ENCODE measurements at regions not wholly inside any gene's neighbourhood (a gene's known extent, or its start where the extent isn't known, plus 50 kb on each side); places are given as distances from the start of the nearest gene placed in this dataset.

- no peak overlapping the region for H3K27ac ChIP-seq (ENCODE audit: low read depth, low read length)
These were observed 140.3 kb upstream of the KLF14 start for GRCh38 chr7:130874071-130874915.

GRCh38 chr7:130875265-130875741, 141.3 kb upstream of the KLF14 start:
- WGBS, 3 donors, result 19 to 54% (median 54%) methylated on average over 6 of the region's 6 CpGs
- no peak overlapping the region for H3K27ac ChIP-seq (ENCODE audit: low read depth, low read length)

More at GRCh38 chr7:130874071-130874915, 140.3 kb upstream of the KLF14 start:
- WGBS, 3 donors, result 81 to 87% (median 85%) methylated on average over 6 of the region's 6 CpGs

GRCh38 chr7:130875901-130876300, 141.9 kb upstream of the KLF14 start:
- 70 to 87% (median 80%) methylated on average over 5 of the region's 5 CpGs for WGBS, 3 donors
- no peak overlapping the region for H3K27ac ChIP-seq (ENCODE audit: low read depth, low read length)

GRCh38 chr7:130877236-130877990, 143.4 kb upstream of the KLF14 start:
- WGBS, 3 donors, result 94 to 96% (median 95%) methylated on average over 10 of the region's 10 CpGs
- H3K27ac ChIP-seq (ENCODE audit: low read depth, low read length), result no peak overlapping the region

GRCh38 chr7:130877991-130878305, 143.9 kb upstream of the KLF14 start:
- WGBS, 3 donors, result 95 to 96% (median 96%) methylated on average over 4 of the region's 4 CpGs
- H3K27ac ChIP-seq (ENCODE audit: low read depth, low read length), result no peak overlapping the region

GRCh38 chr7:130878785-130879184, 144.8 kb upstream of the KLF14 start:
- 67 to 79% (median 75%) methylated on average over 2 of the region's 2 CpGs for WGBS, 3 donors
- H3K27ac ChIP-seq (ENCODE audit: low read depth, low read length), result no peak overlapping the region

- no peak overlapping the region for H3K27ac ChIP-seq (ENCODE audit: low read depth, low read length)
- WGBS, 3 donors, result 82 to 96% (median 96%) methylated on average over 2 of the region's 2 CpGs
These were observed 145.2 kb upstream of the KLF14 start for GRCh38 chr7:130879191-130879590.

- H3K27ac ChIP-seq (ENCODE audit: low read depth, low read length), result no peak overlapping the region
- WGBS, 3 donors, result 70 to 90% (median 76%) methylated on average over 5 of the region's 5 CpGs
These were observed 146.7 kb upstream of the KLF14 start for GRCh38 chr7:130880668-130881067.

GRCh38 chr7:130881091-130881798, 147.2 kb upstream of the KLF14 start:
- no peak overlapping the region for H3K27ac ChIP-seq (ENCODE audit: low read depth, low read length)
- WGBS, 3 donors, result 70 to 81% (median 74%) methylated on average over 3 of the region's 3 CpGs

- H3K27ac ChIP-seq (ENCODE audit: low read depth, low read length), result no peak overlapping the region
- WGBS, 3 donors, result 92 to 96% (median 94%) methylated on average over 5 of the region's 5 CpGs
These were observed 147.8 kb upstream of the KLF14 start for GRCh38 chr7:130881799-130882141.

- no peak overlapping the region for H3K27ac ChIP-seq (ENCODE audit: low read depth, low read length)
- WGBS, 3 donors, result 93 to 96% (median 93%) methylated on average over 2 of the region's 2 CpGs
These were observed 148.4 kb upstream of the KLF14 start for GRCh38 chr7:130882396-130882795.

GRCh38 chr7:130883928-130884327, 149.9 kb upstream of the KLF14 start:
- no peak overlapping the region for H3K27ac ChIP-seq (ENCODE audit: low read depth, low read length)
- whole genome bisulfite sequencing, 3 donors, result 93 to 95% (median 95%) methylated on average over 6 of the region's 6 CpGs

- WGBS, 3 donors, result 61 to 71% (median 70%) methylated on average over 21 of the region's 21 CpGs
- no peak overlapping the region for H3K27ac ChIP-seq (ENCODE audit: low read depth, low read length)
These were observed 150.7 kb upstream of the KLF14 start for GRCh38 chr7:130884437-130885417.

- WGBS, 3 donors, result 71 to 88% (median 84%) methylated on average over 10 of the region's 10 CpGs
- no peak overlapping the region for H3K27ac ChIP-seq (ENCODE audit: low read depth, low read length)
These were observed 152.6 kb upstream of the KLF14 start for GRCh38 chr7:130886438-130887135.

- 71 to 82% (median 76%) methylated on average over 12 of the region's 12 CpGs for WGBS, 3 donors
- H3K27ac ChIP-seq (ENCODE audit: low read depth, low read length), result no peak overlapping the region
These were observed 153.4 kb upstream of the KLF14 start for GRCh38 chr7:130887182-130887956.

- WGBS, 3 donors, result 85 to 88% (median 86%) methylated on average over 12 of the region's 12 CpGs
- no peak overlapping the region for H3K27ac ChIP-seq (ENCODE audit: low read depth, low read length)
These were observed 154.0 kb upstream of the KLF14 start for GRCh38 chr7:130887957-130888371.

- H3K27ac ChIP-seq (ENCODE audit: low read depth, low read length), result no peak overlapping the region
- 70 to 91% (median 83%) methylated on average over 5 of the region's 5 CpGs for WGBS, 3 donors
These were observed 154.5 kb upstream of the KLF14 start for GRCh38 chr7:130888468-130888867.
